GM12864 (cell line): ENCODE measurements at regions not wholly inside any gene's neighbourhood (a gene's known extent, or its start where the extent isn't known, plus 50 kb on each side); places are given as distances from the start of the nearest gene placed in this dataset.

ENCODE experiments used
- DNase-seq: peaks from one replicate; pipeline ENCODE4 v3.0.0-alpha.2; 2011; ENCODE audit warnings: low read depth
- H3K4me3 ChIP-seq: 2 replicates; pipeline ENCODE4 v1.5.1; 2011; ENCODE audit warnings: mild to moderate bottlenecking, low read depth, low read length, control low read depth
- CTCF ChIP-seq: IDR thresholded peaks from 2 replicates; pipeline ENCODE4 v1.5.1; 2011; ENCODE audit warnings: low read depth, mild to moderate bottlenecking, moderate library complexity, low read length, control low read depth, inconsistent platforms; ENCODE audit errors: missing control alignments

GRCh38 chr4:36420111-36420679 is 138.8 kb downstream of the DTHD1 start:
- H3K4me3 ChIP-seq, result no peak overlapping the region
- no peak for DNase-seq
- no peak for TF ChIP-seq CTCF

- TF ChIP-seq CTCF, result no peak
- no peak for DNase-seq
- H3K4me3 ChIP-seq, result no peak overlapping the region
Measured at GRCh38 chr4:36422607-36423006, 141.2 kb downstream of the DTHD1 start.

GRCh38 chr4:36426741-36427140 is 145.3 kb downstream of the DTHD1 start:
- no peak overlapping the region for H3K4me3 ChIP-seq
- TF ChIP-seq CTCF, result no peak
- no peak for DNase-seq

- H3K4me3 ChIP-seq, result no peak overlapping the region
- DNase-seq, result no peak
- TF ChIP-seq CTCF, result no peak
Measured at GRCh38 chr4:36427696-36428095, 146.3 kb downstream of the DTHD1 start.

GRCh38 chr4:36432586-36432985 is 151.2 kb downstream of the DTHD1 start:
- TF ChIP-seq CTCF, result no peak
- DNase-seq, result no peak
- no peak overlapping the region for H3K4me3 ChIP-seq

- TF ChIP-seq CTCF, result no peak
- no peak for DNase-seq
- H3K4me3 ChIP-seq, result no peak overlapping the region
Measured at GRCh38 chr4:36439556-36439955, 158.1 kb downstream of the DTHD1 start.

- DNase-seq, result no peak
- H3K4me3 ChIP-seq, result no peak overlapping the region
- TF ChIP-seq CTCF, result no peak
Measured at GRCh38 chr4:36445480-36445879, 164.1 kb downstream of the DTHD1 start.
